ENCODE measurements at regions not wholly inside any gene's neighbourhood (a gene's known extent, or its start where the extent isn't known, plus 50 kb on each side); places are given as distances from the start of the nearest gene placed in this dataset.

GRCh38 chr3:193779933-193780332, 186.9 kb downstream of the OPA1 start:
- no peak overlapping the region for H3K4me3 ChIP-seq (replicated peaks in 1 of 2; ENCODE audit: low read depth in 2 of 2, low read length in 2 of 2)
- no peak for TF ChIP-seq CTCF (IDR thresholded peaks at IDR 0.05; ENCODE audit: low read depth, low read length)
- no peak for DNase-seq (ENCODE audit: low read depth in 2 of 2)

- no peak for TF ChIP-seq CTCF (IDR thresholded peaks at IDR 0.05; ENCODE audit: low read depth, low read length)
- H3K4me3 ChIP-seq (replicated peaks in 1 of 2; ENCODE audit: low read depth in 2 of 2, low read length in 2 of 2) = no peak overlapping the region
Measured at GRCh38 chr3:193780397-193780796, 187.4 kb downstream of the OPA1 start.

GRCh38 chr3:193780810-193781478, 187.9 kb downstream of the OPA1 start:
- DNase-seq (ENCODE audit: low read depth in 2 of 2) = peak; percentile 65 to 84
- TF ChIP-seq CTCF (IDR thresholded peaks at IDR 0.05; ENCODE audit: low read depth, low read length) = peak; percentile 87
- H3K4me3 ChIP-seq (replicated peaks in 1 of 2; ENCODE audit: low read depth in 2 of 2, low read length in 2 of 2) = no peak overlapping the region

More at GRCh38 chr3:193780397-193780796, 187.4 kb downstream of the OPA1 start:
- no peak for DNase-seq (ENCODE audit: low read depth in 2 of 2)

GRCh38 chr3:193782276-193782647, 189.3 kb downstream of the OPA1 start:
- DNase-seq (ENCODE audit: low read depth in 2 of 2) = no peak
- TF ChIP-seq CTCF (IDR thresholded peaks at IDR 0.05; ENCODE audit: low read depth, low read length) = no peak
- H3K4me3 ChIP-seq (replicated peaks in 1 of 2; ENCODE audit: low read depth in 2 of 2, low read length in 2 of 2) = no peak overlapping the region

DNA sequence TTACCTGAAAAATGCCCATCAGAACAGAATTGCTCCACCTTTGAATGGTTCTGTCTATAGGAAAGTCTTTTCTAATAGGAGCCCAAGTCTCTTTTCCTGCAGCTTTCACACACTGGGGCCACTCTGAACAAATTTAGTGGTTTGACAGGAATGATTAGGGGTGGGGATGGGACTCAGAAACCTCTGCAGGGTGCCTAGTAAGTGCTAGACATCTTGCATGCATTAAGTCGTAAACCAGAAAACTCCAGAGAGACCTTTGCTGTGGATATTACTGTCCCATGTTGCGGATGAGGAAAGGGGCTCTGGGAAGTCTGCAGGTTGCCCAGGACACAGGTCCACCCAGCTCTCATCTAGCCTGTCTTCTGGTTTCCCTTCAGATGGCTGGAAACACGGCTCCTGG, 189.7 kb downstream of the OPA1 start:
- H3K4me3 ChIP-seq (replicated peaks in 1 of 2; ENCODE audit: low read depth in 2 of 2, low read length in 2 of 2) = no peak overlapping the region
- no peak for DNase-seq (ENCODE audit: low read depth in 2 of 2)
- TF ChIP-seq CTCF (IDR thresholded peaks at IDR 0.05; ENCODE audit: low read depth, low read length) = no peak

- TF ChIP-seq CTCF (IDR thresholded peaks at IDR 0.05; ENCODE audit: low read depth, low read length) = no peak
- no peak overlapping the region for H3K4me3 ChIP-seq (replicated peaks in 1 of 2; ENCODE audit: low read depth in 2 of 2, low read length in 2 of 2)
- DNase-seq (ENCODE audit: low read depth in 2 of 2) = peak in 1 of 2 donors; percentile 25
Measured at GRCh38 chr3:193783166-193783896, 190.3 kb downstream of the OPA1 start.
